HUES64 (cell line): ENCODE measurements at regions not wholly inside any gene's neighbourhood (a gene's known extent, or its start where the extent isn't known, plus 50 kb on each side); places are given as distances from the start of the nearest gene placed in this dataset.
"Not testable (repeated sequence)": the region's sequence is repeated elsewhere in the genome, so short reads cannot be mapped to it uniquely, and the experiment has no call there.

ENCODE experiments used
- H3K27ac ChIP-seq: 2 replicates; pipeline ENCODE4 v1.7.0; 2013; ENCODE audit warnings: low read depth, low read length, inconsistent platforms
- H3K27me3 ChIP-seq: 2 replicates; pipeline ENCODE4 v1.6.1; 2013; ENCODE audit warnings: mild to moderate bottlenecking, low read length; ENCODE audit not compliant: insufficient read depth
- H3K36me3 ChIP-seq: 2 replicates; pipeline ENCODE4 v1.6.1; 2013; ENCODE audit warnings: mild to moderate bottlenecking, low read length; ENCODE audit not compliant: insufficient read depth
- H3K4me1 ChIP-seq: 2 replicates; pipeline ENCODE4 v1.6.1; 2013; ENCODE audit warnings: mild to moderate bottlenecking, low read length, moderate library complexity; ENCODE audit not compliant: insufficient read depth
- H3K4me3 ChIP-seq: 2 replicates; pipeline ENCODE4 v1.5.1; 2013; ENCODE audit warnings: mild to moderate bottlenecking, low read length, moderate library complexity
- H3K9ac ChIP-seq: 2 replicates; pipeline ENCODE4 v1.6.1; 2013; ENCODE audit warnings: mild to moderate bottlenecking, low read depth, low read length
- H3K9me3 ChIP-seq: 2 replicates; pipeline ENCODE4 v1.6.1; 2013; ENCODE audit warnings: low read depth, low read length; ENCODE audit not compliant: insufficient read depth
- WGBS: fragments of 150-250, 120-280 bp; methylation state at CpG from one replicate; pipeline ENCODE4 v1.1.7; 2013; ENCODE audit warnings: missing lambda C conversion rate; 5-methylcytosine and 5-hydroxymethylcytosine counted together

GRCh38 chr13:19123502-19123901, 58.1 kb downstream of the TUBA3C start:
- no peak overlapping the region for H3K9ac ChIP-seq
- no peaks in the 10 kb centered on the region for H3K27me3 ChIP-seq
- H3K36me3 ChIP-seq, result no peaks in the 10 kb centered on the region; the same call in 1 of the 2 replicates
- H3K4me1 ChIP-seq, result no peaks in the 10 kb centered on the region
- H3K27ac ChIP-seq, result no peak overlapping the region
- WGBS, result no CpG with 5 or more reads among the region's 1 CpG
- peaks cover 83% of the 10 kb centered on the region for H3K9me3 ChIP-seq
- H3K4me3 ChIP-seq, result no peak overlapping the region

DNA sequence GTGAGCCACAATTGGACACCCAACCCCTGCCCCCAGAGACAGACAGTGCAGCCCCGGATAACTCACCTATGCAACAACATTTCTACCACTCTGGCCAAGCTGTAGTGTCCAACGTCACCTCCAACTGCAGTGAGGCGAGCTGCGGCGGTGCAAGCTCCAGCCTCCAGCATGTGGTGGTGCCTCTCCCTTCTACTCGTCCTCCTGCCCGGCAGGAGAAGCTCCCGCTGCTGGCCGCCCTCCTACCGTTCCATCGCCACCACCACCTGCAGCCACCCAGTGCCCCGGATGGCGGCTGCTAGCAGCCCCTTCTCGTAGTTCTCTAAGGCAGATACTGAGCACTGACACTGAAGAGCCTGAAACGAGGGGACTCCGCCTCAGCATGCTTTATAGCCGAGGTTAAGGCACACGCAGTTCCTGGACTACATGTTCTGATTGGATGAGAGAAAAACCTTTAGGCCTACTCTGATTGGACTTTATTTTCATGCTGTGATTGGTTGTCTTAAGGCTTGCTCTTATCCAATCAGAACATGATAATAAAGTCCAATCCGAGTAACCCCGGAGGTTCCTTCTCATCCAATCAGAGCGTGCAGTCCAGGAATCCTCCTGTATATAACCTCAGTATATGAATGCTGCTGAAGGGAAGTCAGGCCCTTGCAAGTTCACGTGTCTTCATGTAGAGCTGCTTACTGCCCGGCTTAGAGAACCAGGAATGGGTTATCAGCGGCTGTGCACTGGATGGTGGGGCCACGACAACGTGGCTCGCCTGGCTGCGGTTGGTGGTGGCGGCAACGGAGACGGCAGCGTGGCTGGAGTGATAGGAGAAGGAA, 63.5 kb downstream of the TUBA3C start:
- H3K9me3 ChIP-seq, result peaks cover 88% of the 10 kb centered on the region
- H3K4me1 ChIP-seq, result no peaks in the 10 kb centered on the region
- no peak overlapping the region for H3K4me3 ChIP-seq
- no peaks in the 10 kb centered on the region for H3K27me3 ChIP-seq
- H3K9ac ChIP-seq, result no peak overlapping the region
- H3K27ac ChIP-seq, result no peak overlapping the region
- no peaks in the 10 kb centered on the region; the same call in 1 of the 2 replicates for H3K36me3 ChIP-seq
- WGBS, result 88% methylated on average over 32 of the region's 32 CpGs

DNA sequence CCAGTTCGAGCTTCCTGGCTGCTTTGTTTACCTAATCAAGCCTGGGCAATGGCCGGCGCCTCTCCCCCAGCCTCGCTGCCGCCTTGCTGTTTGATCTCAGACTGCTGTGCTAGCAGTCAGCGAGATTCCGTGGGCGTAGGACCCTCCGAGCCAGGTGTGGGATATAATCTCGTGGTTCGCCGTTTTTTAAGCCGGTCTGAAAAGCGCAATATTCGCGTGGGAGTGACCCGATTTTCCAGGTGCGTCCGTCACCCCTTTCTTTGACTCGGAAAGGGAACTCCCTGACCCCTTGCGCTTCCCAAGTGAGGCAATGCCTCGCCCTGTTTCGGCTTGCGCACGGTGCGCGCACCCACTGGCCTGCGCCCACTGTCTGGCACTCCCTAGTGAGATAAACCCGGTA, 72.4 kb downstream of the TUBA3C start:
- not testable (repeated sequence) for H3K9ac ChIP-seq, H3K4me1 ChIP-seq, H3K27ac ChIP-seq, H3K4me3 ChIP-seq, H3K27me3 ChIP-seq, H3K36me3 ChIP-seq
- H3K9me3 ChIP-seq, result peaks cover 48% of the 10 kb centered on the region
- WGBS, result 93% methylated on average over 29 of the region's 29 CpGs

GRCh38 chr13:19103140-19103539, 78.5 kb downstream of the TUBA3C start:
- H3K36me3 ChIP-seq, result no peaks in the 10 kb centered on the region
- no peak overlapping the region for H3K9ac ChIP-seq
- H3K9me3 ChIP-seq, result peaks cover 49% of the 10 kb centered on the region
- H3K27ac ChIP-seq, result no peak overlapping the region
- no peak overlapping the region for H3K4me3 ChIP-seq
- H3K27me3 ChIP-seq, result no peaks in the 10 kb centered on the region
- no peaks in the 10 kb centered on the region for H3K4me1 ChIP-seq

DNA sequence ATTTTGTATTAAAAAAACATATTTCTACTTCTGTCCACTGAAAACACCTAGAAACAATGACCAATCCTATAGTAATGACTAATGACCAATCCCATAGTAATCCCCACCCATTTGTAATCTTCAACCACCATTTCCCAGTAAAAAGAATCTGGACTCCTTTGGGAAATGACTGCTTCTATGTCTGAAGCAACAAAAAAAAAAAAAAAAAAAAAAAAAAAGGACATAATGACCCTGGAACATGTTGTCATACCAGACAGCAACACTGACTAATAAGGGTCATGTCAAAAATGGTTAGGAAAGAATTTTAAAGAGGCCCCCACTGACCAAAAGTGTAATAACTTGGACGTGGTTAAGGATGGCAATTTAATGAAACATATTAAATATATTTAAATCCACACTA, 88.3 kb downstream of the TUBA3C start:
- no peaks in the 10 kb centered on the region for H3K4me1 ChIP-seq
- no peaks in the 10 kb centered on the region for H3K36me3 ChIP-seq
- H3K27me3 ChIP-seq, result no peaks in the 10 kb centered on the region
- WGBS, result no CpG with 5 or more reads among the region's 1 CpG
- H3K9ac ChIP-seq, result no peak overlapping the region
- peaks cover 96% of the 10 kb centered on the region for H3K9me3 ChIP-seq
- H3K4me3 ChIP-seq, result no peak overlapping the region
- no peak overlapping the region for H3K27ac ChIP-seq

GRCh38 chr13:19090495-19090894, 91.1 kb downstream of the TUBA3C start:
- 95% methylated on average over 17 of the region's 17 CpGs for WGBS
- no peaks in the 10 kb centered on the region for H3K4me1 ChIP-seq
- no peak overlapping the region for H3K9ac ChIP-seq
- H3K9me3 ChIP-seq, result peaks cover 95% of the 10 kb centered on the region
- H3K4me3 ChIP-seq, result no peak overlapping the region
- H3K36me3 ChIP-seq, result no peaks in the 10 kb centered on the region
- no peaks in the 10 kb centered on the region for H3K27me3 ChIP-seq
- H3K27ac ChIP-seq, result no peak overlapping the region

GRCh38 chr13:19089315-19089714, 92.3 kb downstream of the TUBA3C start:
- Histone ChIP-seq H3K27ac (no peak overlapping the region), H3K4me3 (no peak overlapping the region), H3K9me3 (peaks cover 95% of the 10 kb centered on the region), H3K4me1 (no peaks in the 10 kb centered on the region), H3K36me3 (no peaks in the 10 kb centered on the region), H3K9ac (no peak overlapping the region), H3K27me3 (no peaks in the 10 kb centered on the region)
- WGBS, result 72% methylated on average over 10 of the region's 10 CpGs

GRCh38 chr13:19088416-19088815, 93.2 kb downstream of the TUBA3C start:
- WGBS, result 80% methylated on average over 8 of the region's 8 CpGs

DNA sequence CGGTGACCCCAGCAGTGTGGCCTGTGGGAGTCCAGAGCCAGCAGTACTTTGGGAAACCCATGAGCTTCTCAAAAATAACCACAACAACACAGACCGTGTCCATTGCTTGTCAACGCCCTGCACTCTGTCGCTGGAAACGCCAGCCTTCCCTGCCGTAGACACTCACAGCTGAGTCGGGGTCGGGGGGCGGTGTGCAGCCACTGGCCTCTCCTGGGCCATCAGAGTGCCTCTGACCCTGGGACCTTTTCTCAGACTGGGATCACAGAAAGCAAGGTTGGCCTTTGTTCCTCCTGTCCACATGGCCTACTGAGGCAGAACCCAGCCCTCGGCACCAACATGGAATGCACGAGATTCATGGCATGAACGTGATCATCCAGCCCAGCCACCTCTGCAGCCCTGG, 95.7 kb downstream of the TUBA3C start:
- H3K27me3 ChIP-seq, result no peaks in the 10 kb centered on the region
- H3K4me3 ChIP-seq, result no peak overlapping the region
- H3K9ac ChIP-seq, result no peak overlapping the region
- no peaks in the 10 kb centered on the region for H3K36me3 ChIP-seq
- H3K4me1 ChIP-seq, result no peaks in the 10 kb centered on the region
- no peak overlapping the region for H3K27ac ChIP-seq
- H3K9me3 ChIP-seq, result peaks cover 96% of the 10 kb centered on the region
- WGBS, result 92% methylated on average over 12 of the region's 12 CpGs

More at GRCh38 chr13:19088416-19088815, 93.2 kb downstream of the TUBA3C start:
- Histone ChIP-seq H3K27ac (no peak overlapping the region), H3K9me3 (peaks cover 95% of the 10 kb centered on the region), H3K36me3 (no peaks in the 10 kb centered on the region), H3K27me3 (no peaks in the 10 kb centered on the region), H3K9ac (no peak overlapping the region), H3K4me1 (no peaks in the 10 kb centered on the region), H3K4me3 (no peak overlapping the region)

DNA sequence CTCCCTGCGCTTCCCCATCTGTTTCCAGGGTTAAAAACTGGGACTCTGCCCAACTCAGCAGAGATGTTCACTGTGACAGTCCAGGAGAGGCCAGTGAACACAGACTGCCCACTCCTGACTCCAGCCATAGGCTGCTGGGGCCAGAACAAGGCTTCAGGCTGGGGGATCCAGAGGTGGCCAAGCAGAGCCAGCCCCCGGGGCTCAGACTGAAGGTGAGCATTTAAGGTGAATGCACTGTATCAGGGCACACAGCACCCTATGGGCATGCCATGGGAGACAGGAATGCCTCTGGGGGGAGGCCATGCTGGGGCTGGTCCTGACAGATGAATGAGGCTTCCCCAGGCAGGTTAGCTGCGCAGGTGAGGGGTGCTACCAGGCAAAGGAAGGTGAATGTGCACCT, 96.4 kb downstream of the TUBA3C start:
- no peak overlapping the region for H3K9ac ChIP-seq
- H3K9me3 ChIP-seq, result peaks cover 96% of the 10 kb centered on the region
- 58% methylated on average over 3 of the region's 3 CpGs for WGBS
- H3K36me3 ChIP-seq, result no peaks in the 10 kb centered on the region
- H3K4me3 ChIP-seq, result no peak overlapping the region
- H3K27ac ChIP-seq, result no peak overlapping the region
- H3K4me1 ChIP-seq, result no peaks in the 10 kb centered on the region
- no peaks in the 10 kb centered on the region for H3K27me3 ChIP-seq

DNA sequence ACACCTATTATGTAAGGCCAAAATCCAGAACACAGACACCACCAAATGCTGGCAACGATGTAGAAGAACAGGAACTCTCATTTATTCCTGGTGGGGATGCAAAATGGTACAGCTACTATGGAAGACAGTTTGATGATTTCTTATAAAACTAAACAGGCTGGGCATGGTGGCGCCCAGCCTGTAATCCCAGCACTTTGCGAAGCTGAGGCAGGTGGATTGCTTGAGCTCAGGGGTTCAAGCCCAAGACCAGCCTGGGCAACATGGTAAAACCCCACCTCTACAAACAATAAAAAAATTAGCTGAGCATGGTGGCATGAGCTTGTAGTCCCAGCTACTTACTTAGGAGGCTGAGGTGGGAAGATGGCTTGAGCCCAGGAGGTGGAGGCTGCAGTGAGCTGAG, 98.3 kb downstream of the TUBA3C start:
- WGBS, result 81% methylated on average over 3 of the region's 3 CpGs
- no peak overlapping the region for H3K9ac ChIP-seq

DNA sequence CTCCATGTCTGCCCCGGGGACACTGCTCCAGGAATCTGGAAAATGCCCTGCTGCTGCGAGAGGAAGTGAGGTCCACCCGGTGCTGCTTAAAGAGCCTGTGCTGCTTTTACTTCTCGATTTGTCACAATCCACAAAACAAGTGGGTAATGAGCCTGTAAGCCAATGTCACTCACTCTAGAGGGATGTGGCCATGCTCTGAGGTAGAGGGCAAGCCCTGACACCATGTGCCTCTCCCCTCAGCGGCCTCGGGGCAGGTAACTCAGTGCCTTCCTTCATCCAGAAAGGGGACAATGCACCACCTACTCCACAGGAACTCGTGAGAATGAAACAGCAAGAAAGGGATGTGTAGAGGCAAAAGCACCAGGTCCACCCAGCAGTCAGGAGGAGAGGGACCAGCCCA, 106.2 kb downstream of the TUBA3C start:
- H3K27me3 ChIP-seq, result no peaks in the 10 kb centered on the region
- no peaks in the 10 kb centered on the region for H3K36me3 ChIP-seq
- peaks cover 90% of the 10 kb centered on the region for H3K9me3 ChIP-seq
- WGBS, result 80% methylated on average over 7 of the region's 7 CpGs
- H3K4me3 ChIP-seq, result no peak overlapping the region
- H3K9ac ChIP-seq, result no peak overlapping the region
- no peaks in the 10 kb centered on the region for H3K4me1 ChIP-seq
- H3K27ac ChIP-seq, result no peak overlapping the region

More for the DNA sequence above, 98.3 kb downstream of the TUBA3C start:
- peaks cover 96% of the 10 kb centered on the region for H3K9me3 ChIP-seq
- H3K36me3 ChIP-seq, result no peaks in the 10 kb centered on the region
- H3K27me3 ChIP-seq, result no peaks in the 10 kb centered on the region
- no peak overlapping the region for H3K27ac ChIP-seq
- H3K4me1 ChIP-seq, result no peaks in the 10 kb centered on the region
- no peak overlapping the region for H3K4me3 ChIP-seq
